GM12875 (cell line): ENCODE measurements at regions not wholly inside any gene's neighbourhood (a gene's known extent, or its start where the extent isn't known, plus 50 kb on each side); places are given as distances from the start of the nearest gene placed in this dataset.

ENCODE experiments used
- H3K4me3 ChIP-seq: one replicate; pipeline ENCODE4 v1.5.1; 2011; ENCODE audit warnings: low read depth, low read length, control low read depth
- CTCF ChIP-seq: IDR thresholded peaks from 2 replicates; pipeline ENCODE4 v1.5.1; 2011; ENCODE audit warnings: low read depth, mild to moderate bottlenecking, control low read depth, inconsistent platforms, low read length, moderate library complexity, borderline replicate concordance; ENCODE audit not compliant: insufficient read depth

GRCh38 chr3:164479978-164480377 is 598.3 kb downstream of the SI start:
- no peak overlapping the region for H3K4me3 ChIP-seq
- no peak for TF ChIP-seq CTCF

DNA sequence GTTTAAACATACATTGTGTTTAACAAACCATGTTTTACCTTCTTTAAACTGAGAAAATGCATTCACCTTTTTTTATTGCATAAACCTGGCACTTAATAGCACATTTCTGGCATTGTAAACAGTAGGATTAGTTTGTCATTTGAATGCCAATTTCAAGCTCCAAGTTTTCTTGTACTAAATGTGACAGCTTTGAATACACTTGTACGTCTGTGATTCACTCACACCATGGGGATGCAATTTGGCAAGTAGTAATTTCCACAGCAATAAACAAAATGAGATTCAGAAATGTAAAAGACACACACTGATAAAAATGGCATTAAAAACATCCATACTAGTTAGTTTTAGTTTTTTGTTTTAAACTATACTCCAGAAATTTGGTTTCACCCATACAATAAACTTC is 598.9 kb downstream of the SI start:
- no peak overlapping the region for H3K4me3 ChIP-seq
- TF ChIP-seq CTCF: no peak

DNA sequence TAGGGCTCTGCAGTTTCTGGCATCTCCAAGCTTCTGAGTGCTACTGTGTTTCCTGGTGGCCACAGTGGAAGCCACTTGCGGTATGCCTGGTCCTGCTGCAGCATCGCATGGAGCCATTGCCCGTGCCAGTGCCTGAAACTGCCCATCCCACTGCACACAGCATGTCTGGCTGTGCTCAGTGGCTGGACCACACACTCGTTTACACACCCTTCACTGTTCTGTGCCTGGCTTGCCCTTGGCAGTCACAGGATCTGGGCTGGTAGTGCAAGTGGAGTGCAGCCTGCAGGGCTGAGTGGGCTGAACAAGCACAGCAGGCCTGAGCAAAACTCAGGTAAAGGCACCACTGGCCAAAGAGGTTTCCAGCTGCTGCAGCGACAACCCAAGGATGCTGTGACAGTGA is 600.0 kb downstream of the SI start:
- H3K4me3 ChIP-seq: no peak overlapping the region
- TF ChIP-seq CTCF: no peak

DNA sequence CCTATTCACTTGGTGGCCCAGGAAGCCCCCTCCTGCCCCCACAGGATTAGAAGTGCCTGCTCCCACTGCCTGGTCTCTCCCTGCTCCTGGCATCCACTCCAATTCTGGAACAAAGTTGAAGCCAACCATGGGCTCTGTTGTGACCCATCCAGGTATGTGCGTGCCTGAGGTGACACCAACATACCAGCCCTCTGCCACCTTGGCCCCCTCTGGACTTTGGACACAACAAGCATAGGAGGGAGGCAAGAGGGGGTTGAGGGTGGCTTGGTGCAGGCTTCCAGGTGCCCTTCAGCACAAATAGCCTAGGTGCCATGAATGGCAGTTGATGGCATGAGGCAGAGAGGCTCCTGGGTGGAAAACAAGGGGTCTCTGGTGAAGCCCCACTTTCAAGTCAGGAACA is 600.9 kb downstream of the SI start:
- TF ChIP-seq CTCF: no peak

DNA sequence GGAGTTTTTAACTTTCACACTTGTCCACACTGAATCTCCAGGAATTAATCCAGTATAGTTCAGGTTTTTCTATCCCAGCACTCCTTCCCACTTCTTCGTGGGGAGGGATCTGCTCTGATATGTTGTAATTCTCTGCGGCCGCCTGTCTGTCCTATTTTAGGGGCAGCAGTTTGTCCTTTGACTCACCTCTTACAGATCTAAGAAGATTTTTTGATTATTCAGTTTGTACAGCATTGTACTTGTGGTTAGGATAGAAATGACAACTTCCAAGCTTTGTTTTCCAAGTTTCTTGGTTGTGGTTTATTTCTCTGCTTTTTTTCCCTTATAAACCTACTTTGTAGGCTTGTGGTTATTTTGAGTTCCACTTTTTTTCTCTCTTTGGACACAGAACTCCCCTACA is 601.7 kb downstream of the SI start:
- no peak overlapping the region for H3K4me3 ChIP-seq
- no peak for TF ChIP-seq CTCF

More for the DNA sequence above, 600.9 kb downstream of the SI start:
- H3K4me3 ChIP-seq: no peak overlapping the region

- H3K4me3 ChIP-seq: no peak overlapping the region
- no peak for TF ChIP-seq CTCF
These were observed 607.8 kb downstream of the SI start for GRCh38 chr3:164470471-164470870.

- H3K4me3 ChIP-seq: no peak overlapping the region
These were observed 610.2 kb downstream of the SI start for GRCh38 chr3:164468055-164468454.

More at GRCh38 chr3:164468055-164468454, 610.2 kb downstream of the SI start:
- no peak for TF ChIP-seq CTCF
